Bronchial epithelial cell (primary cell): ENCODE measurements at regions not wholly inside any gene's neighbourhood (a gene's known extent, or its start where the extent isn't known, plus 50 kb on each side); places are given as distances from the start of the nearest gene placed in this dataset.

Experiments used
- DNase-seq: peaks from one replicate; pipeline ENCODE4 v3.0.0-alpha.2; 2010; ENCODE audit warnings: low read depth
- FAIRE-seq: peaks from 2 replicates; lab custom pipeline; 2011; peaks lifted over from hg19 to GRCh38; lab: Jason Lieb, UNC
- H3K27me3 ChIP-seq: 2 replicates; pipeline ENCODE4 v1.5.1; 2011; ENCODE audit warnings: low read length; ENCODE audit not compliant: control insufficient read depth, insufficient read depth
- H3K36me3 ChIP-seq: 2 replicates; pipeline ENCODE4 v1.5.1; 2011; ENCODE audit warnings: low read length; ENCODE audit not compliant: control insufficient read depth, insufficient read depth
- H3K4me3 ChIP-seq: 2 replicates; pipeline ENCODE4 v1.5.1; 2011; ENCODE audit warnings: mild to moderate bottlenecking, low read depth, low read length, control low read depth
- CTCF ChIP-seq: IDR thresholded peaks from 2 replicates; pipeline ENCODE4 v1.5.1; 2011; ENCODE audit warnings: mild to moderate bottlenecking, moderate library complexity, low read length, control low read depth, inconsistent platforms; ENCODE audit not compliant: insufficient read depth, severe bottlenecking

DNA sequence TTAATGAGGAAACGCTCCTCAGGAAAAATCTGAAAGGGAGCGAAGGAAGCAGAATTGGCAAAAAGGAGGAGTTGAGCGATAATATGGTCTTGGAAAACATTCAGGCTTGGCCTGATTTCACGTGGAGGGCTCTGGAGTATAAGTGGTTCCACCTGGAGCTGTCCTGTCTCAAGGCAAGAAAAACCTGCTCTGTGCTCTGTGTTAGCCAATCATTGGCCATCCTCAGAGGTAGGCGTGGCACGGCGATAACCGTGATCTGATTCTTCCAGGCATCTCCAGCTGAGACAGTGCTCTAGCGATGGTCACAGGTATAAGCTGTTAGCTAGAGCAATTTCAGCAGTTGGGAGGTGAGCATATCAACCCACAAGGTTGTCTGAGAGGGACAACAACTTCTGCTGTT, 450.5 kb upstream of the MAF start:
- Histone ChIP-seq H3K4me3 (no peak overlapping the region), H3K36me3 (no peaks in the 10 kb centered on the region), H3K27me3 (peaks cover 2% of the 10 kb centered on the region)
- peak; percentile 58 for FAIRE-seq
- no peak for DNase-seq
- TF ChIP-seq CTCF, result no peak

GRCh38 chr16:80048250-80048649, 447.7 kb upstream of the MAF start:
- DNase-seq (no peak), FAIRE-seq (no peak)
- Histone ChIP-seq H3K36me3 (no peaks in the 10 kb centered on the region), H3K4me3 (no peak overlapping the region), H3K27me3 (peaks cover 2% of the 10 kb centered on the region)
- no peak for TF ChIP-seq CTCF

DNA sequence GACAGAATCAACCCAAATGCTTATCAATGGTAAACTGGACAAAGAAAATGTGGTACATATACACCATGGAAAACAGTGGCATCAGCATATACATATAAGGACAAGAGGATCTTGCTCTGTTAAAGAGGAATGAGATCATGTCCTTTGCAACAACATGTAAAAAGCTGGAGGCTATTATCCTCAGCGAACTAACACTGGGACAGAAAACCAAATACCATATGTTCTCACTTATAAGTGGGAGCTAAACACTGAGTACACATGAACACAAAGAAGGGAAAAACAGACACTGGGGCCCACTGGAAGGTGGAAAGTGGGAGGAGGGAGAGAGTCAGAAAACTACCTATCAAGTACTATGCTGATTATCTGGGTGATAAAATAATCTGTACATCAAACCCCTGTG, 447.3 kb upstream of the MAF start:
- H3K27me3 ChIP-seq, result peaks cover 2% of the 10 kb centered on the region
- no peaks in the 10 kb centered on the region for H3K36me3 ChIP-seq
- no peak for FAIRE-seq
- no peak overlapping the region for H3K4me3 ChIP-seq
- no peak for TF ChIP-seq CTCF
- peak; percentile 71 for DNase-seq

DNA sequence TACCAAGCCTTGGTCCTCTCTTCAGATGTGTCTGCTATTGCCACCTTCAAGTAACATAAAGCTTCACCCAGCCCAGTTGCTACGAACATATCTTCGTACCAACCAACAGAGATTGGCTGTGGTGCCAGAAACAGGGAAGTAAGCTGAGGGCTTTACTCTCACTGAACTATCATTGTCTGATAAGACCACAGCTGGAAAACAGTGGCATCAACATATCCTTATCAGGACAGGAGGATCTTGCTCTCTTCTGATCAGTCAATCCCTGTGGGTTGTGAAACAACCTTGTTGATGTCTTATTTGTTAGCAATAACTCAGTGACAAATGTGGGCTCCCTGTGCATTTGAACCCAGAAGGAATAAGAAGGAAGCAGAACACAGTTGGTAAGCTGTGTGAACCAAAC, 446.3 kb upstream of the MAF start:
- no peaks in the 10 kb centered on the region for H3K36me3 ChIP-seq
- TF ChIP-seq CTCF, result no peak
- peaks cover 2% of the 10 kb centered on the region for H3K27me3 ChIP-seq
- DNase-seq, result no peak
- no peak overlapping the region for H3K4me3 ChIP-seq
- FAIRE-seq, result no peak

DNA sequence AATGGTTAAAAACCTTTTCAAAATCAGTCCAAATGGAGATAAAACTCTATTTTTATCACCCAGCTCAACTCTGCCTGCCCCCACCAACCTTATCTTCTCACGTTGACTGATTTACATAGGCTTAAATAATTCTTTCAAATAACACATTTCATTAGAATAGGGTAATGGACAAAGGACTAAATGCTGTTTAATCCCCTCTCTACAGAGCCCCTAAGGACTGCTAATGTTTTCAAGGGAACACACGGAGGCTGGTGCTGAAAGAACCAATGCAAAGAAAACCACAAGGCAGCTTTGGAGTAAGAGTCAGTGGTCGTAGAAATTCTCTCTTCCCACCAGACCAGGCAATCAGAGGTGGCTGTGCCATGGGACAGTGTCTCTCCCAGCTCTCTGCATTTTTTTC, 445.7 kb upstream of the MAF start:
- Histone ChIP-seq H3K27me3 (peaks cover 2% of the 10 kb centered on the region), H3K4me3 (no peak overlapping the region), H3K36me3 (no peaks in the 10 kb centered on the region)
- no peak for FAIRE-seq
- no peak for DNase-seq
- no peak for TF ChIP-seq CTCF

GRCh38 chr16:80045861-80046260, 445.3 kb upstream of the MAF start:
- no peaks in the 10 kb centered on the region for H3K36me3 ChIP-seq
- H3K27me3 ChIP-seq, result peaks cover 2% of the 10 kb centered on the region
- DNase-seq, result no peak
- TF ChIP-seq CTCF, result no peak
- H3K4me3 ChIP-seq, result no peak overlapping the region
- FAIRE-seq, result no peak
